SK-N-SH (cell line): ENCODE measurements at regions not wholly inside any gene's neighbourhood (a gene's known extent, or its start where the extent isn't known, plus 50 kb on each side); places are given as distances from the start of the nearest gene placed in this dataset.

ENCODE experiments used
- CTCF ChIA-PET: fragments of 300-600, 350-600 bp; formaldehyde crosslinking; extraction: SDS; loops from one replicate; lab custom pipeline; 2021; lab: Yijun Ruan, JAX
- POLR2A ChIA-PET: fragments of 350-600 bp; sonication (Branson Sonifier 250); formaldehyde crosslinking; extraction: SDS; loops from one replicate; lab custom pipeline; 2020; ENCODE audit warnings: antibody characterized with exemption, inconsistent platforms; lab: Yijun Ruan, JAX
- DNase-seq: peaks from one replicate; pipeline ENCODE4 v3.0.0; 2012
- H2AFZ ChIP-seq: fragments of 200-600 bp; sonication (generic); 2 replicates; pipeline ENCODE4 v1.8.1; 2016; ENCODE audit warnings: antibody characterized with exemption, mild to moderate bottlenecking, low read depth
- H3F3A ChIP-seq: fragments of 200-600 bp; sonication (generic); replicated peaks from 2 replicates; pipeline ENCODE3; 2016; ENCODE audit warnings: antibody characterized with exemption, mild to moderate bottlenecking; ENCODE audit not compliant: insufficient read depth
- H3K27ac ChIP-seq, 2 experiments: fragments of 200-500 bp in 1 of 2; fragments of 200-600 bp in 1 of 2; sonication (Bioruptor generic) in 1 of 2; sonication (generic), shearing (Covaris generic) in 1 of 2; 2 replicates each; pipeline versions ENCODE4 v1.5.1 to v1.6.1; 2014 to 2016; ENCODE audit warnings: low read depth in 2 of 2, inconsistent platforms in 1 of 2, low read length in 1 of 2, mild to moderate bottlenecking in 1 of 2, mixed read lengths in 1 of 2
- H3K27me3 ChIP-seq: fragments of 200-600 bp; sonication (generic), shearing (Covaris generic); 2 replicates; pipeline ENCODE4 v1.6.1; 2016; ENCODE audit warnings: mixed run types; ENCODE audit not compliant: insufficient read depth
- H3K36me3 ChIP-seq, 2 experiments: fragments of 200-500 bp in 1 of 2; fragments of 200-600 bp in 1 of 2; sonication (Bioruptor generic) in 1 of 2; sonication (generic) in 1 of 2; replicated peaks in 1 of 2; 2 replicates each; pipeline versions ENCODE3 to v1.5.1; 2014 to 2016; ENCODE audit warnings: low read length in 1 of 2, mild to moderate bottlenecking in 1 of 2; ENCODE audit not compliant: insufficient read depth in 2 of 2, control insufficient read depth in 1 of 2
- H3K4me1 ChIP-seq, 2 experiments: fragments of 200-500 bp in 1 of 2; fragments of 200-600 bp in 1 of 2; sonication (Bioruptor generic) in 1 of 2; sonication (generic), shearing (Covaris generic) in 1 of 2; 2 replicates each; pipeline versions ENCODE4 v1.5.1 to v1.6.1; 2014 to 2016; ENCODE audit warnings: low read depth in 1 of 2, low read length in 1 of 2, mixed run types in 1 of 2; ENCODE audit not compliant: insufficient read depth in 2 of 2, control insufficient read depth in 1 of 2
- H3K4me2 ChIP-seq: fragments of 200-600 bp; sonication (generic), shearing (Covaris generic); 2 replicates; pipeline ENCODE4 v1.6.1; 2017; ENCODE audit warnings: mixed run types
- H3K4me3 ChIP-seq, 2 experiments: fragments of 200-500 bp in 1 of 2; fragments of 200-600 bp in 1 of 2; sonication (Bioruptor generic) in 1 of 2; sonication (generic), shearing (Covaris generic) in 1 of 2; 2 replicates each; pipeline versions ENCODE4 v1.5.1 to v1.8.1; 2014 to 2016; ENCODE audit warnings: low read depth in 2 of 2, inconsistent platforms in 1 of 2, low read length in 1 of 2, mild to moderate bottlenecking in 1 of 2, mixed read lengths in 1 of 2, moderate library complexity in 1 of 2
- H3K79me2 ChIP-seq: fragments of 200-600 bp; sonication (generic); 2 replicates; pipeline ENCODE4 v1.8.1; 2017; ENCODE audit warnings: mild to moderate bottlenecking; ENCODE audit not compliant: insufficient read depth
- H3K9ac ChIP-seq: fragments of 200-600 bp; sonication (generic); 2 replicates; pipeline ENCODE4 v1.6.1; 2017; ENCODE audit warnings: mixed run types
- H3K9me2 ChIP-seq: fragments of 200-600 bp; sonication (generic); 2 replicates; pipeline ENCODE4 v1.6.1; 2017; ENCODE audit warnings: mixed run types
- H3K9me3 ChIP-seq: fragments of 200-600 bp; sonication (generic); 2 replicates; pipeline ENCODE4 v1.6.1; 2017; ENCODE audit warnings: mixed run types, mild to moderate bottlenecking, moderate library complexity
- H4K20me1 ChIP-seq: fragments of 200-600 bp; sonication (generic); 2 replicates; pipeline ENCODE4 v1.6.1; 2017; ENCODE audit warnings: mild to moderate bottlenecking, mixed run types; ENCODE audit not compliant: insufficient read depth
- CHD2 ChIP-seq: fragments of 150-350 bp; IDR thresholded peaks from 2 replicates; pipeline ENCODE4 v1.6.1; 2018; ENCODE audit warnings: low read length; ENCODE audit not compliant: partially characterized antibody
- CTCF ChIP-seq: fragments of 200-600 bp; sonication (generic); IDR thresholded peaks from 2 replicates; pipeline ENCODE4 v1.6.1; 2017; ENCODE audit warnings: antibody characterized with exemption, mild to moderate bottlenecking, moderate library complexity
- EZH2phosphoT487 ChIP-seq: fragments of 200-600 bp; sonication (generic); IDR thresholded peaks from 2 replicates; pipeline ENCODE4 v1.6.1; 2017; ENCODE audit warnings: low read depth, mixed run types, mild to moderate bottlenecking, antibody characterized with exemption, moderate library complexity, borderline replicate concordance
- FOSL2 ChIP-seq: IDR thresholded peaks from 2 replicates; pipeline ENCODE4 v1.4.0; 2012; ENCODE audit warnings: low read depth, mild to moderate bottlenecking, moderate library complexity, borderline replicate concordance
- FOXM1 ChIP-seq: IDR thresholded peaks from 2 replicates; pipeline ENCODE4 v1.4.0; 2012; ENCODE audit warnings: low read depth, mild to moderate bottlenecking
- IRF3 ChIP-seq: fragments of 150-350 bp; IDR thresholded peaks from 2 replicates; pipeline ENCODE4 v1.6.1; 2016; ENCODE audit warnings: mild to moderate bottlenecking, low read depth, low read length
- JUND ChIP-seq: IDR thresholded peaks from 2 replicates; pipeline ENCODE4 v1.4.0; 2012
- NRF1 ChIP-seq: IDR thresholded peaks from 2 replicates; pipeline ENCODE4 v1.6.1; 2012; ENCODE audit warnings: low read depth, mild to moderate bottlenecking, low read length
- PBX3 ChIP-seq: IDR thresholded peaks from 2 replicates; pipeline ENCODE4; 2012
- RAD21 ChIP-seq: IDR thresholded peaks from 2 replicates; pipeline ENCODE4 v1.6.1; 2012; ENCODE audit warnings: mild to moderate bottlenecking, low read length
- RFX5 ChIP-seq: IDR thresholded peaks from 2 replicates; pipeline ENCODE4 v1.6.1; 2012; ENCODE audit warnings: mild to moderate bottlenecking, improper control_type of control experiment, low read length
- RXRA ChIP-seq: IDR thresholded peaks from 2 replicates; pipeline ENCODE4 v1.4.0; 2012; ENCODE audit warnings: low read depth, mild to moderate bottlenecking, borderline replicate concordance
- SIN3A ChIP-seq: IDR thresholded peaks from 2 replicates; pipeline ENCODE4 v1.6.1; 2012; ENCODE audit warnings: low read depth, mild to moderate bottlenecking, low read length, moderate library complexity, borderline replicate concordance
- TCF12 ChIP-seq: IDR thresholded peaks from 2 replicates; pipeline ENCODE4 v1.4.0; 2012
- TEAD4 ChIP-seq: IDR thresholded peaks from 2 replicates; pipeline ENCODE4 v1.4.0; 2012; ENCODE audit warnings: mild to moderate bottlenecking, borderline replicate concordance; ENCODE audit not compliant: insufficient read depth
- USF2 ChIP-seq: fragments of 150-350 bp; IDR thresholded peaks from 2 replicates; pipeline ENCODE4 v1.6.1; 2017; ENCODE audit warnings: antibody characterized with exemption, low read length, low read depth, borderline replicate concordance
- YY1 ChIP-seq: IDR thresholded peaks from 2 replicates; pipeline ENCODE4 v1.4.0; 2012; ENCODE audit warnings: low read depth, mild to moderate bottlenecking
- TF ChIP-seq, protein P1 (sequence below): IDR thresholded peaks from 2 replicates; pipeline ENCODE4 v1.6.1; 2012; ENCODE audit warnings: mild to moderate bottlenecking, low read depth, low read length, moderate library complexity
- TF ChIP-seq, protein P2 (sequence below): IDR thresholded peaks from 2 replicates; pipeline ENCODE4 v1.4.0; 2012; ENCODE audit warnings: low read depth, borderline replicate concordance

DNA sequence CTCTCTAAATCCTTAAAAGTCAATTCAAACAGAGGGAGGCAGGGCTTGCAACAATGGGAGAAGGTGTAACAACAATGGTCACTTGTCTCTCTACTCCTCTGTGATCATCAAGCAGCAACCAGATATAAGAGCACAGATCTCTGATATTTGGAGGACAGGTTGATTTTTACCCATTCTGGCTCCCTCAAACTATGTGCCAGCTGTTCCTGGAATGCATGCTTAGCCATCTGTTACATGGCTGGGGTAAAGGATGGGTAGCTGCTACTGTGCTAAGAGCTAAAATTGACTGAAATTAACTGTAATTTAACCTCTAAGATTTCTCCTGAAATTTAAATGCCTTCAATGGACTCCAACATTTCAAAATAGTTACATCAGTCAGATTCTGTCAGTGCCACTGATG, 1459.9 kb downstream of the PCDH7 start:
- Histone ChIP-seq H3K4me2 (no peak overlapping the region), H3K27me3 (no peaks in the 10 kb centered on the region), H3K9ac (no peak overlapping the region), H3K27ac (no peak overlapping the region), H3F3A (no peaks in the 10 kb centered on the region), H3K9me2 (no peaks in the 10 kb centered on the region), H3K9me3 (no peaks in the 10 kb centered on the region), H3K79me2 (no peaks in the 10 kb centered on the region), H3K4me3 (no peak overlapping the region), H3K4me1 (no peaks in the 10 kb centered on the region), H3K36me3 (no peaks in the 10 kb centered on the region), H2AFZ (no peak overlapping the region), H4K20me1 (no peaks in the 10 kb centered on the region)
- CTCF ChIA-PET = no interaction called here
- POLR2A ChIA-PET = no interaction called here
- no peak for DNase-seq
- TF ChIP-seq EZH2phosphoT487 (no peak), FOXM1 (no peak), TEAD4 (no peak), YY1 (no peak), NRF1 (no peak), JUND (no peak), FOSL2 (no peak), RAD21 (no peak), CHD2 (no peak), TCF12 (no peak), PBX3 (no peak), CTCF (no peak), USF2 (no peak), SIN3A (no peak), RXRA (no peak), IRF3 (no peak), RFX5 (no peak)
- TF ChIP-seq, protein P1, sequence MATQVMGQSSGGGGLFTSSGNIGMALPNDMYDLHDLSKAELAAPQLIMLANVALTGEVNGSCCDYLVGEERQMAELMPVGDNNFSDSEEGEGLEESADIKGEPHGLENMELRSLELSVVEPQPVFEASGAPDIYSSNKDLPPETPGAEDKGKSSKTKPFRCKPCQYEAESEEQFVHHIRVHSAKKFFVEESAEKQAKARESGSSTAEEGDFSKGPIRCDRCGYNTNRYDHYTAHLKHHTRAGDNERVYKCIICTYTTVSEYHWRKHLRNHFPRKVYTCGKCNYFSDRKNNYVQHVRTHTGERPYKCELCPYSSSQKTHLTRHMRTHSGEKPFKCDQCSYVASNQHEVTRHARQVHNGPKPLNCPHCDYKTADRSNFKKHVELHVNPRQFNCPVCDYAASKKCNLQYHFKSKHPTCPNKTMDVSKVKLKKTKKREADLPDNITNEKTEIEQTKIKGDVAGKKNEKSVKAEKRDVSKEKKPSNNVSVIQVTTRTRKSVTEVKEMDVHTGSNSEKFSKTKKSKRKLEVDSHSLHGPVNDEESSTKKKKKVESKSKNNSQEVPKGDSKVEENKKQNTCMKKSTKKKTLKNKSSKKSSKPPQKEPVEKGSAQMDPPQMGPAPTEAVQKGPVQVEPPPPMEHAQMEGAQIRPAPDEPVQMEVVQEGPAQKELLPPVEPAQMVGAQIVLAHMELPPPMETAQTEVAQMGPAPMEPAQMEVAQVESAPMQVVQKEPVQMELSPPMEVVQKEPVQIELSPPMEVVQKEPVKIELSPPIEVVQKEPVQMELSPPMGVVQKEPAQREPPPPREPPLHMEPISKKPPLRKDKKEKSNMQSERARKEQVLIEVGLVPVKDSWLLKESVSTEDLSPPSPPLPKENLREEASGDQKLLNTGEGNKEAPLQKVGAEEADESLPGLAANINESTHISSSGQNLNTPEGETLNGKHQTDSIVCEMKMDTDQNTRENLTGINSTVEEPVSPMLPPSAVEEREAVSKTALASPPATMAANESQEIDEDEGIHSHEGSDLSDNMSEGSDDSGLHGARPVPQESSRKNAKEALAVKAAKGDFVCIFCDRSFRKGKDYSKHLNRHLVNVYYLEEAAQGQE = no peak
- TF ChIP-seq, protein P2, sequence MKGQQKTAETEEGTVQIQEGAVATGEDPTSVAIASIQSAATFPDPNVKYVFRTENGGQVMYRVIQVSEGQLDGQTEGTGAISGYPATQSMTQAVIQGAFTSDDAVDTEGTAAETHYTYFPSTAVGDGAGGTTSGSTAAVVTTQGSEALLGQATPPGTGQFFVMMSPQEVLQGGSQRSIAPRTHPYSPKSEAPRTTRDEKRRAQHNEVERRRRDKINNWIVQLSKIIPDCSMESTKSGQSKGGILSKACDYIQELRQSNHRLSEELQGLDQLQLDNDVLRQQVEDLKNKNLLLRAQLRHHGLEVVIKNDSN = no peak
